ENCODE measurements at regions not wholly inside any gene's neighbourhood (a gene's known extent, or its start where the extent isn't known, plus 50 kb on each side); places are given as distances from the start of the nearest gene placed in this dataset.

DNA sequence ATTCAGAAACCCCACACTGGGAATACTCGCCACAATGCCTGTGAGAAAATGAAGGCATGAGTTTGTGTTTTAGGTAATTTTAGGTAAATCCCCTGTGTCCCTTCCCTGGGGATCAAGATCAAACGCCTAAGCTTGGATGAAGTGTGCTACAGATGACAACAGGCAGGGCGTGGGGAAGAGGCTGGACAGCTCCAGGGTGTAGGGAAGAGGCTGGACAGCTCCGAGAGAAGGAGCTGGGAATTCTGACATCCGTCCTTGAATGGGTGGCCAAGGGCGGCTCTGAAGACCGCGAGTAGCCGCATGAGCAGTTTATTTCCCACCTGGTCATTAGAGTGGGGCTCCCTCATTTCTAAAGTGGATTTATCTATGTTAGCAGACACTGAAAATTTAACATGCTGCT lies 109.7 kb downstream of the RAMP3 start:
- TF ChIP-seq EZH2 (IDR thresholded peaks at IDR 0.05; ENCODE audit: borderline replicate concordance, insufficient read depth, low read length, poor library complexity, severe bottlenecking), result no peak
- TF ChIP-seq MXI1 (conservative IDR thresholded peaks at IDR 0.05; ENCODE audit: poor library complexity, severe bottlenecking), result no peak
- TF ChIP-seq, protein P1, sequence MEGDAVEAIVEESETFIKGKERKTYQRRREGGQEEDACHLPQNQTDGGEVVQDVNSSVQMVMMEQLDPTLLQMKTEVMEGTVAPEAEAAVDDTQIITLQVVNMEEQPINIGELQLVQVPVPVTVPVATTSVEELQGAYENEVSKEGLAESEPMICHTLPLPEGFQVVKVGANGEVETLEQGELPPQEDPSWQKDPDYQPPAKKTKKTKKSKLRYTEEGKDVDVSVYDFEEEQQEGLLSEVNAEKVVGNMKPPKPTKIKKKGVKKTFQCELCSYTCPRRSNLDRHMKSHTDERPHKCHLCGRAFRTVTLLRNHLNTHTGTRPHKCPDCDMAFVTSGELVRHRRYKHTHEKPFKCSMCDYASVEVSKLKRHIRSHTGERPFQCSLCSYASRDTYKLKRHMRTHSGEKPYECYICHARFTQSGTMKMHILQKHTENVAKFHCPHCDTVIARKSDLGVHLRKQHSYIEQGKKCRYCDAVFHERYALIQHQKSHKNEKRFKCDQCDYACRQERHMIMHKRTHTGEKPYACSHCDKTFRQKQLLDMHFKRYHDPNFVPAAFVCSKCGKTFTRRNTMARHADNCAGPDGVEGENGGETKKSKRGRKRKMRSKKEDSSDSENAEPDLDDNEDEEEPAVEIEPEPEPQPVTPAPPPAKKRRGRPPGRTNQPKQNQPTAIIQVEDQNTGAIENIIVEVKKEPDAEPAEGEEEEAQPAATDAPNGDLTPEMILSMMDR (IDR thresholded peaks at IDR 0.05; ENCODE audit: poor library complexity, severe bottlenecking), result no peak
- TF ChIP-seq SMC3 (conservative IDR thresholded peaks at IDR 0.05; ENCODE audit: poor library complexity), result no peak

All from neural cell (in vitro differentiated cells).